ENCODE measurements at regions not wholly inside any gene's neighbourhood (a gene's known extent, or its start where the extent isn't known, plus 50 kb on each side); places are given as distances from the start of the nearest gene placed in this dataset.

GRCh38 chr17:71885662-71886061 is 235.2 kb upstream of the SOX9 start:
- TF ChIP-seq EZH2 (IDR thresholded peaks at IDR 0.05; ENCODE audit: low read length) (no peak), CTCF (optimal IDR thresholded peaks at IDR 0.05 in 1 of 3, IDR thresholded peaks at IDR 0.05 in 1 of 3, conservative IDR thresholded peaks at IDR 0.05 in 1 of 3; ENCODE audit: extremely low read depth in 1 of 3, insufficient read depth in 2 of 3, low read length in 3 of 3) (no peak)

Measured in keratinocyte (primary cell).